SU-DHL-6 (cell line): ENCODE measurements at regions not wholly inside any gene's neighbourhood (a gene's known extent, or its start where the extent isn't known, plus 50 kb on each side); places are given as distances from the start of the nearest gene placed in this dataset.

Experiments used
- H2AFZ ChIP-seq: fragments of 200-600 bp; sonication (generic); 2 replicates; pipeline ENCODE4 v1.6.1; 2014; ENCODE audit warnings: low read depth, mild to moderate bottlenecking, moderate library complexity, mixed read lengths, antibody characterized with exemption, low read length; ENCODE audit not compliant: severe bottlenecking
- H3F3A ChIP-seq: fragments of 200-600 bp; shearing (Covaris generic); 2 replicates; pipeline ENCODE4 v1.6.0; 2016; ENCODE audit warnings: antibody characterized with exemption, mild to moderate bottlenecking; ENCODE audit not compliant: insufficient read depth
- H3K27ac ChIP-seq: fragments of 200-600 bp; sonication (generic); 2 replicates; pipeline ENCODE4 v1.5.1; 2016; ENCODE audit warnings: low read depth, mild to moderate bottlenecking, low read length, moderate library complexity, mixed read lengths
- H3K27me3 ChIP-seq: fragments of 200-600 bp; sonication (generic), shearing (Covaris generic); 2 replicates; pipeline ENCODE4 v1.6.0; 2014; ENCODE audit warnings: mild to moderate bottlenecking, low read length
- H3K36me3 ChIP-seq: fragments of 200-600 bp; sonication (generic); 2 replicates; pipeline ENCODE4 v1.6.1; 2014; ENCODE audit warnings: mild to moderate bottlenecking, low read length, mixed read lengths
- H3K4me2 ChIP-seq: fragments of 300-600, 200-600 bp; shearing (Covaris generic), sonication (generic); 2 replicates; pipeline ENCODE4 v1.6.0; 2014; ENCODE audit warnings: low read length, low read depth, mild to moderate bottlenecking; ENCODE audit not compliant: poor library complexity, severe bottlenecking
- H3K4me3 ChIP-seq: fragments of 200-600 bp; sonication (generic); 2 replicates; pipeline ENCODE4 v1.5.1; 2014; ENCODE audit warnings: antibody characterized with exemption, low read length, mild to moderate bottlenecking, mixed read lengths; ENCODE audit not compliant: insufficient read depth, poor library complexity, severe bottlenecking
- H3K79me2 ChIP-seq: fragments of 200-600 bp; sonication (generic); 2 replicates; pipeline ENCODE4 v1.6.1; 2014; ENCODE audit warnings: mild to moderate bottlenecking, low read length, moderate library complexity; ENCODE audit not compliant: insufficient read depth
- H3K9ac ChIP-seq: fragments of 200-600 bp; sonication (generic); 2 replicates; pipeline ENCODE4 v1.7.0; 2014; ENCODE audit warnings: mild to moderate bottlenecking, low read length
- H3K9me2 ChIP-seq: fragments of 200-600 bp; sonication (generic); replicated peaks from 2 replicates; pipeline ENCODE4 v1.6.1; 2014; ENCODE audit warnings: low read length; ENCODE audit not compliant: insufficient read depth
- H3K9me3 ChIP-seq: fragments of 200-600 bp; sonication (generic); 2 replicates; pipeline ENCODE4 v1.6.1; 2014; ENCODE audit warnings: low read length, mixed read lengths; ENCODE audit not compliant: insufficient read depth
- H4K20me1 ChIP-seq: fragments of 200-600 bp; sonication (generic); 2 replicates; pipeline ENCODE4 v1.6.1; 2014; ENCODE audit warnings: low read depth, mild to moderate bottlenecking, antibody characterized with exemption, low read length, moderate library complexity, mixed read lengths
- CTCF ChIP-seq: fragments of 200-600 bp; sonication (generic); IDR thresholded peaks from one replicate; pipeline ENCODE4 v1.5.1; 2017; ENCODE audit warnings: antibody characterized with exemption, mild to moderate bottlenecking, low read length, moderate library complexity; ENCODE audit not compliant: insufficient read depth, poor library complexity, severe bottlenecking
- EZH2phosphoT487 ChIP-seq: fragments of 200-600 bp; sonication (generic), shearing (Covaris generic); conservative IDR thresholded peaks from 2 replicates; pipeline ENCODE4 v1.6.1; 2018; ENCODE audit warnings: mild to moderate bottlenecking, antibody characterized with exemption, low read length, moderate library complexity, mixed read lengths

DNA sequence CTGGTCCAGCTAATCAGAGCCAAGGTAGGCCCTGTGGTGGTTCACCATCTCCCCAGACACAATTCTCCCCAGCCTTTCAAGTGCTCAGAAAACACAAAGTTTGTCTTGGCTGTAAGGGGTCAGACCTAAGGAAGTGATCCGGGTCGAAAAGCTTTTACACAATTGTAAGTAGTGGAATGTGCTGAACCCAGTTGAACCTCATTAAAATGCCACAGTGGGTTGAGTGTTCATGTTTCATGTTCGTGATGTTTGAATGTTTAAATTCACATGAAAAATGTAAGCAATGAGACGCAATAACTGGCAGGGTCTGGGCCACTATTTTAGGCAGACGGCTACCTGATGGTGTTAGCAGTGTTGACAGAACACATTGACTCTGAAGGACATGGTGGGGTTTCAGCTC is 60.9 kb upstream of the JDP2 start:
- Histone ChIP-seq H3K36me3 (no peaks in the 10 kb centered on the region), H3K9ac (no peak overlapping the region), H3K79me2 (no peaks in the 10 kb centered on the region), H3K9me3 (no peaks in the 10 kb centered on the region), H3F3A (no peaks in the 10 kb centered on the region), H3K27me3 (no peaks in the 10 kb centered on the region), H4K20me1 (no peaks in the 10 kb centered on the region), H3K4me2 (no peak overlapping the region), H3K4me3 (no peak overlapping the region), H2AFZ (no peak overlapping the region), H3K9me2 (no peaks in the 10 kb centered on the region), H3K27ac (no peak overlapping the region)
- no peak for TF ChIP-seq EZH2phosphoT487
- TF ChIP-seq CTCF, result no peak

- no peak overlapping the region for H3K4me3 ChIP-seq
- H3F3A ChIP-seq, result no peaks in the 10 kb centered on the region
- no peak overlapping the region for H3K9ac ChIP-seq
- H3K4me2 ChIP-seq, result no peak overlapping the region
- H4K20me1 ChIP-seq, result no peaks in the 10 kb centered on the region
- H3K27me3 ChIP-seq, result no peaks in the 10 kb centered on the region
- H2AFZ ChIP-seq, result no peak overlapping the region
- no peaks in the 10 kb centered on the region for H3K79me2 ChIP-seq
- no peaks in the 10 kb centered on the region for H3K36me3 ChIP-seq
- TF ChIP-seq CTCF (no peak), EZH2phosphoT487 (no peak)
- no peaks in the 10 kb centered on the region for H3K9me2 ChIP-seq
- H3K27ac ChIP-seq, result no peak overlapping the region
- H3K9me3 ChIP-seq, result no peaks in the 10 kb centered on the region
Measured at GRCh38 chr14:75368333-75368732, 59.5 kb upstream of the JDP2 start.

DNA sequence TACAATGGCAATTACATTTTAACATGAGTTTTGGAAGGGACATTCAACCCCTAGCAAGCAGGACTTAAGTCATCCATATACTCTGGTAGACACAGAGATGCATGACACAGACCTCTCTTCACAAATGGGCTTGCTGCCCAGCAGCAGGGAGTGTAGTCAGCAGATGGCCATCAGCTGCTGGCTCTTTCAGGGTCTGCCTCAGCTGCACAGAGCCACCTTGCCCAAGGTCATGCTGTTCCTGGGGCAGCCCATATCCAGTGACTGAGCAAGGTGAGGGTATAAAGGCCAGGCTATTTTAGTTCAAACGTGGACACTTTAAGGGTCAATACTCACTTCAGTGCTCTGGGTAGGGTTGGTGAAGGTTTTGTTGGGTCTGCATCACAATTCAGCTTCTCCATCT is 58.3 kb upstream of the JDP2 start:
- H3K4me3 ChIP-seq, result no peak overlapping the region

More for the DNA sequence above, 58.3 kb upstream of the JDP2 start:
- no peaks in the 10 kb centered on the region for H3F3A ChIP-seq
- H3K9me2 ChIP-seq, result no peaks in the 10 kb centered on the region
- H3K27me3 ChIP-seq, result no peaks in the 10 kb centered on the region
- H4K20me1 ChIP-seq, result no peaks in the 10 kb centered on the region
- H3K79me2 ChIP-seq, result no peaks in the 10 kb centered on the region
- H3K9me3 ChIP-seq, result no peaks in the 10 kb centered on the region
- no peaks in the 10 kb centered on the region for H3K36me3 ChIP-seq
- no peak overlapping the region for H3K27ac ChIP-seq
- no peak for TF ChIP-seq CTCF
- no peak for TF ChIP-seq EZH2phosphoT487
- H3K4me2 ChIP-seq, result no peak overlapping the region
- no peak overlapping the region for H2AFZ ChIP-seq
- H3K9ac ChIP-seq, result no peak overlapping the region
